K562 (cell line): ENCODE measurements at regions not wholly inside any gene's neighbourhood (a gene's known extent, or its start where the extent isn't known, plus 50 kb on each side); places are given as distances from the start of the nearest gene placed in this dataset.

ENCODE experiments used
- ATAC-seq: fragments of 200-7000 bp; cut with Tn5 transposase; 3 replicates; pipeline ENCODE4 v1.9.1; 2020; ENCODE audit warnings: moderate library complexity
- BruUV-seq: library from RNA; stranded (reverse); fragments of 400-500 nt; replicated peaks from 2 replicates; lab custom pipeline; 2021; lab: Mats Ljungman, UMichigan
- CTCF ChIA-PET: fragments of 300-600 bp; formaldehyde crosslinking; extraction: SDS; loops from one replicate; lab custom pipeline; 2021; ENCODE audit warnings: low intra/inter-chr PET ratio; lab: Yijun Ruan, JAX
- POLR2A ChIA-PET: fragments of 300-600, 350-650 bp; sonication (Branson Sonifier 250); formaldehyde crosslinking; extraction: SDS; loops from one replicate; lab custom pipeline; 2021; ENCODE audit warnings: antibody characterized with exemption, inconsistent platforms; lab: Yijun Ruan, JAX
- DNase-seq, 4 experiments: peaks; one replicate each; pipeline versions ENCODE4 v3.0.0 to v3.0.0-alpha.2; 2011 to 2018; ENCODE audit warnings: low spot score in 3 of 4, mixed read lengths in 3 of 4; ENCODE audit errors: extremely low read depth in 1 of 4
- FAIRE-seq: peaks from 2 replicates; lab custom pipeline; 2011; peaks lifted over from hg19 to GRCh38; lab: Jason Lieb, UNC
- H2AFZ ChIP-seq: 2 replicates; pipeline ENCODE4 v1.6.0; 2011; ENCODE audit warnings: low read depth, low read length, control low read depth, inconsistent platforms
- H3K27ac ChIP-seq: fragments of 200-600 bp; 3 replicates; pipeline ENCODE4 v1.8.0; 2011; ENCODE audit warnings: low read depth, mild to moderate bottlenecking, control low read depth, inconsistent platforms, low read length, moderate library complexity, mixed read lengths; ENCODE audit errors: extremely low read depth
- H3K27me3 ChIP-seq, 2 experiments: fragments of 300-600 bp in 1 of 2; 2 replicates in 1 of 2; 3 replicates in 1 of 2; pipeline versions ENCODE4 v1.6.0 to v1.8.0; 2011; ENCODE audit warnings: inconsistent platforms in 2 of 2, low read length in 2 of 2, mild to moderate bottlenecking in 1 of 2, mixed read lengths in 1 of 2, moderate library complexity in 1 of 2; ENCODE audit not compliant: control insufficient read depth in 2 of 2, insufficient read depth in 2 of 2
- H3K36me3 ChIP-seq: fragments of 300-600 bp; 3 replicates; pipeline ENCODE4 v1.8.0; 2011; ENCODE audit warnings: mild to moderate bottlenecking, low read length, inconsistent platforms; ENCODE audit not compliant: control insufficient read depth, insufficient read depth
- H3K4me1 ChIP-seq, 2 experiments: fragments of 200-600 bp in 1 of 2; replicated peaks in 1 of 2; 2 replicates in 1 of 2; 3 replicates in 1 of 2; pipeline versions ENCODE4 v1.5.1 to v1.8.0; 2011; ENCODE audit warnings: inconsistent platforms in 2 of 2, low read length in 2 of 2, mild to moderate bottlenecking in 1 of 2, mixed read lengths in 1 of 2, moderate library complexity in 1 of 2; ENCODE audit not compliant: control insufficient read depth in 2 of 2, insufficient read depth in 2 of 2
- H3K4me2 ChIP-seq: 2 replicates; pipeline ENCODE4 v1.6.1; 2011; ENCODE audit warnings: low read length, control low read depth, inconsistent platforms, mixed read lengths; ENCODE audit not compliant: insufficient read depth
- H3K4me3 ChIP-seq: fragments of 200-600 bp; sonication (generic), shearing (Covaris generic); 2 replicates; pipeline ENCODE4 v1.5.1; 2016; ENCODE audit warnings: control low read depth, inconsistent platforms
- H3K79me2 ChIP-seq: fragments of 200-600 bp; 3 replicates; pipeline ENCODE4 v1.8.0; 2011; ENCODE audit warnings: low read length, inconsistent platforms; ENCODE audit not compliant: control insufficient read depth, insufficient read depth
- H3K9ac ChIP-seq, 2 experiments: 2 replicates each; pipeline versions ENCODE4 v1.6.0 to v1.6.1; 2011; ENCODE audit warnings: low read depth in 2 of 2, low read length in 2 of 2, control low read depth in 1 of 2, inconsistent platforms in 1 of 2, mild to moderate bottlenecking in 1 of 2, mixed read lengths in 1 of 2; ENCODE audit not compliant: insufficient read depth in 1 of 2
- H3K9me1 ChIP-seq: one replicate; pipeline ENCODE4 v1.6.0; 2011; ENCODE audit warnings: inconsistent platforms, mild to moderate bottlenecking, low read length, moderate library complexity; ENCODE audit not compliant: control insufficient read depth, insufficient read depth
- H3K9me3 ChIP-seq: replicated peaks from 2 replicates; pipeline ENCODE4 v1.5.1; 2011; ENCODE audit warnings: low read depth, low read length, inconsistent platforms; ENCODE audit not compliant: control insufficient read depth, insufficient read depth
- H4K20me1 ChIP-seq: replicated peaks from 2 replicates; pipeline ENCODE4 v1.6.1; 2011; ENCODE audit warnings: low read length, inconsistent platforms, mixed read lengths; ENCODE audit not compliant: control insufficient read depth, insufficient read depth
- DIDO1 ChIP-seq: fragments of 450-650 bp; IDR thresholded peaks from 2 replicates; pipeline ENCODE4 v1.6.1; 2016; ENCODE audit warnings: low read depth, missing biosample characterization, missing genetic modification characterization
- MTA1 ChIP-seq: fragments of 450-650 bp; IDR thresholded peaks from 2 replicates; pipeline ENCODE4 v1.6.1; 2017; ENCODE audit warnings: borderline replicate concordance
- RAD21 ChIP-seq, 2 experiments: fragments of 250-450 bp in 1 of 2; fragments of 450-650 bp in 1 of 2; sonication (Bioruptor Pico) in 1 of 2; formaldehyde crosslinking in 1 of 2; IDR thresholded peaks in 1 of 2; conservative IDR thresholded peaks in 1 of 2; 2 replicates each; pipeline versions ENCODE4 v1.4.0 to v1.8.0; 2020 to 2022; ENCODE audit warnings: mild to moderate bottlenecking in 2 of 2, moderate library complexity in 1 of 2
- SMAD2 ChIP-seq: fragments of 150-350 bp; IDR thresholded peaks from 2 replicates; pipeline ENCODE4 v1.6.1; 2014; ENCODE audit warnings: low read depth, mild to moderate bottlenecking, low read length
- WGBS: fragments of 100-300 bp; shearing (Covaris generic); methylation state at CpG from one replicate; pipeline ENCODE4 v1.1.6; 2016; ENCODE audit warnings: low coverage, mixed read lengths; ENCODE audit not compliant: insufficient coverage; ENCODE audit errors: missing lambda C conversion rate; 5-methylcytosine and 5-hydroxymethylcytosine counted together
- in situ Hi-C: fragments of 300-500 bp; cut with MboI; formaldehyde crosslinking; loops from 4 replicates; pipeline ENCODE4 v1.15.0; 2018; ENCODE audit warnings: inconsistent platforms, mixed read lengths
- intact Hi-C: fragments of 100-400 bp; cut with micrococcal nuclease; formaldehyde crosslinking; loops from 2 replicates; pipeline ENCODE4 v1.14.2; 2022
- TF ChIP-seq, protein P1 (sequence below), 3 experiments: IDR thresholded peaks in 2 of 3; conservative IDR thresholded peaks in 1 of 3; 2 replicates each; pipeline ENCODE4 v1.5.1; 2011 to 2012; ENCODE audit warnings: low read length in 3 of 3, mild to moderate bottlenecking in 3 of 3, control low read depth in 2 of 3, improper control_type of control experiment in 1 of 3, inconsistent platforms in 1 of 3, low read depth in 1 of 3, mixed read lengths in 1 of 3, moderate library complexity in 1 of 3; ENCODE audit not compliant: insufficient read depth in 2 of 3

DNA sequence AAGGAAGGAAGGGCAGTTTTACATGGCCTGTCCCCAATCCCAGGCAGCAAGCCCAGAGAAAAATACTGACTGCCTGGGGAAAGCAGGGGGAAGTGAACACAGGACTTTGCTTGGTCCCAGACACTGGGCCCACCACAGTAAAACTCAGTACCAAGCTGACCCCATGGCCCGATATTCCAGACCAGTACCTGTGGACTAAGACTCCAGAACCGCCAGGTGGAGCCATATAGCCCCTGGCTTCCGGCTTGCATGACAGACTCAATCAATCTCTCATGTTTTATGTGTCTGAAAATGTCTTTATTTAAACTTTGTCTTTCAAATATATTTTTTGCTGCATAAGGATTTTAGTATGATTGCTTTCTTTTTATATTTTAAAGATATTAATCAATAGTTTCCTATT is 767.9 kb upstream of the SLITRK6 start:
- no peaks in the 10 kb centered on the region for H4K20me1 ChIP-seq
- intact Hi-C loops, result no loop called here
- 5% methylated on average over 3 of the region's 3 CpGs for WGBS
- no peak overlapping the region for H3K9ac ChIP-seq
- no peaks in the 10 kb centered on the region for H3K79me2 ChIP-seq
- no peaks in the 10 kb centered on the region for H3K36me3 ChIP-seq
- H2AFZ ChIP-seq, result no peak overlapping the region
- BruUV-seq, result no TSS peak
- DNase-seq (peak in 1 of 4 experiments; percentile 12), ATAC-seq (no peak), FAIRE-seq (no peak)
- TF ChIP-seq DIDO1 (no peak), RAD21 (CRISPR knock-in tag; conservative IDR thresholded peaks at IDR 0.05 in 1 of 2, IDR thresholded peaks at IDR 0.05 in 1 of 2) (0 out of 4 replicates have a peak, but pooled peaks of 1 of the 2 experiments have one; percentile 17), MTA1 (no peak), SMAD2 (no peak)
- TF ChIP-seq, protein P1, sequence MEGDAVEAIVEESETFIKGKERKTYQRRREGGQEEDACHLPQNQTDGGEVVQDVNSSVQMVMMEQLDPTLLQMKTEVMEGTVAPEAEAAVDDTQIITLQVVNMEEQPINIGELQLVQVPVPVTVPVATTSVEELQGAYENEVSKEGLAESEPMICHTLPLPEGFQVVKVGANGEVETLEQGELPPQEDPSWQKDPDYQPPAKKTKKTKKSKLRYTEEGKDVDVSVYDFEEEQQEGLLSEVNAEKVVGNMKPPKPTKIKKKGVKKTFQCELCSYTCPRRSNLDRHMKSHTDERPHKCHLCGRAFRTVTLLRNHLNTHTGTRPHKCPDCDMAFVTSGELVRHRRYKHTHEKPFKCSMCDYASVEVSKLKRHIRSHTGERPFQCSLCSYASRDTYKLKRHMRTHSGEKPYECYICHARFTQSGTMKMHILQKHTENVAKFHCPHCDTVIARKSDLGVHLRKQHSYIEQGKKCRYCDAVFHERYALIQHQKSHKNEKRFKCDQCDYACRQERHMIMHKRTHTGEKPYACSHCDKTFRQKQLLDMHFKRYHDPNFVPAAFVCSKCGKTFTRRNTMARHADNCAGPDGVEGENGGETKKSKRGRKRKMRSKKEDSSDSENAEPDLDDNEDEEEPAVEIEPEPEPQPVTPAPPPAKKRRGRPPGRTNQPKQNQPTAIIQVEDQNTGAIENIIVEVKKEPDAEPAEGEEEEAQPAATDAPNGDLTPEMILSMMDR (IDR thresholded peaks at IDR 0.05 in 2 of 3, conservative IDR thresholded peaks at IDR 0.05 in 1 of 3; ENCODE audit: insufficient read depth in 2 of 3, low read depth in 1 of 3, low read length in 3 of 3), result 0 out of 6 replicates have a peak, but pooled peaks of 1 of the 3 experiments have one; percentile 12
- H3K27me3 ChIP-seq, result no peaks in the 10 kb centered on the region
- POLR2A ChIA-PET, result no interaction called here
- in situ Hi-C loops, result no loop called here
- no peaks in the 10 kb centered on the region for H3K9me3 ChIP-seq
- H3K9me1 ChIP-seq, result no peaks in the 10 kb centered on the region
- H3K4me3 ChIP-seq, result no peak overlapping the region
- CTCF ChIA-PET, result no interaction called here
- H3K27ac ChIP-seq, result no peak overlapping the region
- no peak overlapping the region for H3K4me2 ChIP-seq
- no peaks in the 10 kb centered on the region for H3K4me1 ChIP-seq
